CD4-positive, alpha-beta T cell treated with Interleukin-17A for 4 hours (primary cell): ENCODE measurements at regions not wholly inside any gene's neighbourhood (a gene's known extent, or its start where the extent isn't known, plus 50 kb on each side); places are given as distances from the start of the nearest gene placed in this dataset.

Source experiments
- DNase-seq: peaks from one replicate; pipeline ENCODE4 v3.0.0-alpha.2; 2020; ENCODE audit warnings: mixed read lengths

GRCh38 chr1:219109424-219110018 lies 64.2 kb upstream of the LYPLAL1 start:
- DNase-seq = no peak

GRCh38 chr1:219113261-219113660 lies 60.4 kb upstream of the LYPLAL1 start:
- DNase-seq = no peak

DNA sequence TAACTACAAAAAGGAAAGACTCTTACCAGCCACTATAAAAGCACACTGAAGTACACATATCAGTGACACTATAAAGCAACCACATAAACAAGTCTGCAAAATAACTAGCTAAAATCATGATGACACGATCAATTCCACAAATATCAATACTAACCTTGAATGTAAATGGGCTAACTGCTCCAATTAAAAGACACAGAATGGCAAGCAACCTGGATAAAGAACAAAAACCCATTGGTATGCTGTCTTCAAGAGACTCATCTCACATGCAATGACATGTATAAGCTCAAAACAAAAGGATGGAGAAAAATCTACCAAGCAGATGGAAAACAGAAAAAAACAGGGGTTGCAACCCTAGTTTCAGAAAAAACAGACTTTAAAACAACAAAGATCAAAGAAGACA lies 59.7 kb upstream of the LYPLAL1 start:
- DNase-seq = no peak

DNA sequence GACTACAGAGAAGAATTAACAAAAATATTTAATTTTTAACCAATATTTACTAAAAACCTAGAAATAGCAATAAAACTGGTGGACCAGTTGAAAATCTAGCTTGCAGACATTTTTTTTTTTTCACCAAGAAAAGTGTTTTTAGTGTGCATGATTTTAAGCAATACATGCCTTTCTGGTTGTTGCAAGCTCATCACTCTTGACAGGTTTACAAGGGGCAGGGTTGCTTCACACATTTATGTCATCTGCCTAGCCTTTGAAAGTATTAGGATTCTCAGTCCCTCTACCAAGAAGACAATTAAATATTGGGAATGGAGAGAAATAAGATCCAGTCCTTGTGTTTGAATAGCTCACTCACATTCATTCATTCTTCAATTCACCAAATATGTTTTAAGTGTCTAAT lies 53.8 kb upstream of the LYPLAL1 start:
- DNase-seq = no peak

DNA sequence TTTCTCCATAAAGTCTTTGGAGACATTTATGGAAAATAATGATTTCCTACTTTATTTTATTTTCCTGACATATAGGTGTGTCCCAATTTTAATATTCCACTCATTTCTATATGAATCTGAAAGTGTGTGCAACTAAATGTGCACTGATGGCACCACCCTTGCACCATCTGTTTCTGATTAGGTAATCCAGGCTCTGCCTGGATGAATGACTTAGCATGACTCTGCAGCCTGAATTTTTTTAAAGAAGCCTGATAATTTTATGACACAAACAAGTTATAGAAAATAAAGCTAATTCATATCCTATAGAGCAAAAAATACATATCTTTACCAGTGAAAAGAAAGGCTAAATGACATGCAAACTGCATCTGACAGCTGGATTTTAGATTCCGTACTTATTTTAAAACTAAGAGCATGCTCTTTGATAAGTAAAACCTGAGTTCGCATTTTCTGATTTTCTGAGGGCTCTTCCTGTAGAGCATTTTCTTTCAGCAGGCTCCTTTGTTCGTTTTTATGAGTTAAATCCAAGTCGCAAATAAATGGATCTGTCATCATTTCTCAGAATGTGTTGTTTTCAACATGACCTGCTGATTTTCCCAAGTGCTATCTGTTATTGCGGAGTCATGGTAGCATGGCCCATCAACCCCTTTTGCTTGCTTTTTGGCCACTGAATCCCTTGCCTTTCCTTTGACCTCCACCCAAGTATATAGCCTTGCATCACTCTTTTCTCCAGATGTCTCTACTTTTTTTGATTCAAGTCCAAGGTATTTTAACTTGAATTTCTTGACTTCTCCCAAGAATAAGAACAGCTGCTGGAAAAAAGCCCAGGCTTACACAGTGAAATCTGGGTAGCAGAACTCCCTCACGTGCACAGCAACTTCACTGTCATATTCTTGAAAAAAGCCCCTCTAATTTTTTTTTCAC lies 52.8 kb upstream of the LYPLAL1 start:
- DNase-seq = no peak

DNA sequence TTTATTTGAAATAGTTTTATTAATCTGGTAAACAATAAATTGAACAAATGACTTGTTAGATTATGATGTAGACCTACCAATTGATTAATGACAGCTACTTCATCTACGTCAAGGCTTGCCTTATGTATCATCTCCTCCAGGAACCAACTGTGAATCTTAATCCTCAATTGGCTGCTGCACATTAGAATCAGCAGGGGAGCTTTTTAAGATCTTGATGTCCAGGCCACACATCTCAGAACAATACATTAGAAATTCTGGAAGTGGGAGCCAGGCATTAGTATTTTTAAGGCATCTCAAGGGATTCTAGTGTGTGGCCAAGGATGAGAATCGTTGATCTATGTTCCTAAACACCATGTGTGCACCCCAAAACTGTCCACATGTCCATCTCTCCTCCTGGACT lies 52.0 kb upstream of the LYPLAL1 start:
- no peak for DNase-seq

- DNase-seq = no peak
These were observed 50.6 kb upstream of the LYPLAL1 start for GRCh38 chr1:219123036-219123435.
